VCaP (cell line): ENCODE measurements at regions not wholly inside any gene's neighbourhood (a gene's known extent, or its start where the extent isn't known, plus 50 kb on each side); places are given as distances from the start of the nearest gene placed in this dataset.

Experiments
- H3K27ac ChIP-seq: fragments of 450-650 bp; 2 replicates; pipeline ENCODE4 v1.5.1; 2017
- CTCF ChIP-seq: fragments of 450-650 bp; conservative IDR thresholded peaks from 2 replicates; pipeline ENCODE4 v1.5.1; 2017; ENCODE audit warnings: mild to moderate bottlenecking, moderate library complexity

- no peak overlapping the region for H3K27ac ChIP-seq
Observed at GRCh38 chr20:56994006-56994405, 272.4 kb downstream of the BMP7 start.

GRCh38 chr20:56995149-56995548 is 271.3 kb downstream of the BMP7 start:
- no peak overlapping the region for H3K27ac ChIP-seq
- TF ChIP-seq CTCF: no peak

More at GRCh38 chr20:56994006-56994405, 272.4 kb downstream of the BMP7 start:
- TF ChIP-seq CTCF: no peak

GRCh38 chr20:56995635-56996075 is 270.8 kb downstream of the BMP7 start:
- H3K27ac ChIP-seq: no peak overlapping the region
- TF ChIP-seq CTCF: peak; percentile 85

- no peak for TF ChIP-seq CTCF
- H3K27ac ChIP-seq: no peak overlapping the region
Observed at GRCh38 chr20:56996533-56996932, 269.9 kb downstream of the BMP7 start.

- H3K27ac ChIP-seq: no peak overlapping the region
- TF ChIP-seq CTCF: no peak
Observed at GRCh38 chr20:56998438-56998837, 268.0 kb downstream of the BMP7 start.

GRCh38 chr20:57000441-57000968 is 265.9 kb downstream of the BMP7 start:
- H3K27ac ChIP-seq: no peak overlapping the region

GRCh38 chr20:57001126-57001767 is 265.2 kb downstream of the BMP7 start:
- no peak for TF ChIP-seq CTCF
- no peak overlapping the region for H3K27ac ChIP-seq

More at GRCh38 chr20:57000441-57000968, 265.9 kb downstream of the BMP7 start:
- no peak for TF ChIP-seq CTCF
